Fibroblast of skin of back (primary cell): ENCODE measurements at regions not wholly inside any gene's neighbourhood (a gene's known extent, or its start where the extent isn't known, plus 50 kb on each side); places are given as distances from the start of the nearest gene placed in this dataset.

Experiments used
- DNase-seq: peaks from one replicate; pipeline ENCODE4 v3.0.0-alpha.2; 2013

DNA sequence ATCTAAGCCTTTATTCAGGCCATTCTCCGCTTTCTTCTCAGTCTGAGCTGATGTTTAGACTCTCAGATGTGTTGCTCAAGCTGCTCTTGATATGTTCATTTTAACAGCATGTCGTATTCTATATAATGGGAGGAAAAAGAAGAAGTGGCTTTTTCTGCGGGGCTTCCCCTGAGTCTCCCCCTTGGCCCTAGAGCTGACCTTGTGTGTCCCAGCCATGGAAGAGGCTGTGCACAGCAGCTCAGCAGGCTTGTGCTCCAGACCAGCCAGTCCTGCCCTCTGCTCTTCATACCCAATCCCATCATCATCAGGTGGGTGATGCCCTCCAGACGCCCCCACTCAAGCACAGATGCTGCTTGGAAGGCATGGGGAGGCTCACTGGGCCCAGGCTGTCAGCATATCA is 155.1 kb upstream of the CELF4 start:
- DNase-seq: no peak

DNA sequence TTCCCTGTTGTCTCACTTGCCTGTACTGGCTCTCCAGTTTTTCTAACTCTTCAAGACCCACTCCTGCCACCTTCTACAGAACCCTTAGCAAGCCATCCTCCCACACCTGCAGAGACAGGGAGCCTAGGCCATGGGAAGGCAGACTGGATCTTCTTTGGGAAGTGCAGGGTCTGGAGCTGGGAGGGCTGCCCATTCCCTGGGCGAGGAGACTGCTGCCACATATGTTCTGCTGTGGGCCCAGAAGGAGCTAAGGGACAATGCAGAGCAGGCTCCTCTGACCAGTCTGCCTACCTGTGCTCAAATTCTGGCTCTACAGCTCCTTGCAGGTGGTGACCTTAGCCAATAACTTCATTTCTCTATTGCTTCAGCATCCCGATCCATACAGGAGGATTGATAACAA is 152.1 kb upstream of the CELF4 start:
- no peak for DNase-seq

DNA sequence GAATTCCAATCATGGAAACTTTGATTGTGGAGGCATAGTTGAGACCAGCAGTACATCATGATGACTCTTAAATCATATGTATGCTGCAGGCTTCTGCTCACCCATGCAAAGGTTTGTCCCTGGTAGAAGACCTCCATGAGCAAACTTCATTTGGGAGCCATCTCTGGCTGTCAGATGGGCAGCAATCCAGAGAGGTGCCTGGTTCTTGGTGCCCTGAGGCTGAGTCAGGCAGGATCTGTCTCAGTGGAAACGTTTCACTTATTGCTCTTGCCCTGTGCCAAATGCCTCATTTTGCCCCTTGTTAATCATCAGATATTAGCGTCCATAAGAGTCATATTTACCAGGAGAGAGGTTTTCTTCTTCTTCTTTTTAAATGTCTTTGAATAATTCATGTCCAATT is 151.5 kb upstream of the CELF4 start:
- DNase-seq: no peak

DNA sequence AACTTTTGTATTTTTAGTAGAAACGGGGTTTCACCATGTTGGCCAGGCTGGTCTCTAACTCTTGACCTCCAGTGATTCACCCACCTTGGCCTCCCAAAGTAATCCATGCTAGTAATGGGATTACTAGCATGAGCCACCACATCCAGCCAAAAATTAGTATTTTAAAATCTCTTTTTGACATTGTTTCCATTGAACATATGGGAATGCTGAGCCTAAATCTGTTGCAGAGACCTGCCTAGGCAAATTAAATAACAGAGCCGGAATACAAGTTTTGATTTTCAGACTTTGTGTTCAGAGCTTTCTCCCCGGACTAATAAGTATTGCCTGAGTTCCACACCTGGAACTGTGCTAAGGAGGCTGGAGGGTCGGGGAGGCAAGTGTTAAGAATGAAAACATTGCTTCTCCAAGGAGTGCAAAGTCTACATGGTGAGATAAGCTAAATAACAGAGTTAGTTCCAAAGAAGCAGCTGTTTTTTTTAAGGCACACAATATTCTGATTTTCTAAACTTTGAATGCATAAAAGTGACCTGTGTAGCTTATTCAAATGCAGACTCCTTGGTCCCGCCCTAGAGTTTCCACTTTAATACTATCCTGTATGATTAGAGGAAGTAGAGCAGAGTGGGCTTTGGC is 150.6 kb upstream of the CELF4 start:
- no peak for DNase-seq

DNA sequence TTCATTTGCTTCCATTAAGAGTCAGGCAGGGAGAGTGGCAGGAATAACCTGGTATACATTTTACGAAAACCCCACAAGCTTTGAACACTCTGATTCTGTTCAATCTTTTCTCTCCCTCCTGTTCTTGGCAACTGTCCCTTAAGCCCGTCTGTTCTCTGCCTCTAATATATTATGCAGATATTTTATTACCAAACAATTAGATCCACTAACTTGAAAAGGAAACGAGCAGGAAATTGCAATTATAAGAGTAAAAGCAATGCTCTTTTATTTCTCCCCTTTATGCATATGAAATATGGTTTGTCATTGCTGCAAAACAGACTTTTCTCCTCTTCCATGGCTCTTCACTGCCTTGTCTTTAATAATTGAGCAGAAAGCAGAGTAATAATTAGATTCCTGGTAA is 149.1 kb upstream of the CELF4 start:
- no peak for DNase-seq

DNA sequence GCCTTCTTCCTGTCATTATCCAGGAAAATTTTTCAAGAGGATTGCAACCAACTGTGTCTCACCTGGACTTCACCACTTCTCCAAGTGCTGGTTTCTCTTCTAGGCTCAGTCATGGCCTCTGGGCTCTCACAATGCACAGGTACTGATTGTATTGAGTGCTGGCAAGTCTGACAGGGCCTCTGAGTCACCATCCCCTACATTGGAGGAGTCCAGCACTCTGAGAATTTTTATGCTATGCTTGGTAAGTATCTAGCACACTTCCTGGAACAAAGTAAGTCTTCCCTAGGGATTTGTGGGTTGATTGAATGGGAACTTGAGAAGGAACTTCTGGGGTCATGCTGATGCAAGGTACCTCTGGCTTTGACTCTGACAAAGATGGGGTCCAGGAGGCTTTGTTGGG is 147.2 kb upstream of the CELF4 start:
- DNase-seq: no peak

DNA sequence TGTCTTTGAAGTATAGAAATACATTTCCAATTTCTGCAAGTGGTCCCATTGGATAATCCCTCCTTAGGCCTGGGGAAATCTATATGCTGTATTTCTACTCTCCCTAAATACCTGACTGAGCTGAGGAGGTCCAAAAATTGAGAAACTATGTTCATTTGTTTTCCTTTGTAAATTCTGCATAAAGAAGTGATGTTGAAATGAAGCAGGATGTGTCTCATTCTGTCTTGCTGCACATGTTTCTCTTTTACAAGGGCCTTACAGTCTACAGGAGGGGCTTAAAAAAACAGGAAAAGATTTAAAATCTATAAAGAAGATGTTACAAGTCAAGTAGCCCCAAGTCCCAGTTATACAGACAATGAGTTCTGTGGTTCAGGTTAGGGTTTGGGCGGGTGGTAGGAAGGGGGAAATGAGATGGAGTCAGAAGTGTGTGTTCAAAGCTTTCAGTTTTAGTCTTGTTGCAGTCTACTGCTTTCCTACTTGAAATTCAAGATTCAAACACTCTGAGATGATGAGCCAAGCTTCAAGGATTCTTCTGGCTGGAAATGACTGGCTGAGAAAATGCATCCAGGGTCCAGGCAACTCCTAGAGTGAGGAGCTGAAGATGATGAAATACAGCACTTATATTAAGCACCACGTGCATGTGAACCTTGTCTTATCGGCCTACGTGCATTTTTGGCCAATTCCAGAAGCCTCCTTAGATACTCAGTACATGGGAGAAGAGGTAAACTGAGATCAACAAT is 146.3 kb upstream of the CELF4 start:
- no peak for DNase-seq

DNA sequence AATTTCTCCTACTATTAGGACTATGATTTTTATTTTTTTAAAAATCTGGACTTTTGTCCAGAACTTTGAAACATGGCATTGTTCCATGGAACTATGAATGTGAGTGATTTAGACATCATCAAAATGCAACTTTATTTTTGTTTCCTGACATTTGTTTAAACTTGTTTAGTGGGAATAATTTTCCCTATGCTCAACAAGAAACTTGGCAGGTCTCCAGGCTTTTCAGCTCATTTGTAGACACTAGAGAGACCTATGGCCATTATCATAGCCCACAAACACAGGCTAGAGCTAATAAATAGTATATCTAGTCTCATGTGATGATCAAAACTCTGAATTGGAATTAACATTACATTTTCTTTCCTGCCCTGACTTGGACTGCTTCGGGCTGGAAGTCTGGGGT is 145.1 kb upstream of the CELF4 start:
- DNase-seq: no peak

DNA sequence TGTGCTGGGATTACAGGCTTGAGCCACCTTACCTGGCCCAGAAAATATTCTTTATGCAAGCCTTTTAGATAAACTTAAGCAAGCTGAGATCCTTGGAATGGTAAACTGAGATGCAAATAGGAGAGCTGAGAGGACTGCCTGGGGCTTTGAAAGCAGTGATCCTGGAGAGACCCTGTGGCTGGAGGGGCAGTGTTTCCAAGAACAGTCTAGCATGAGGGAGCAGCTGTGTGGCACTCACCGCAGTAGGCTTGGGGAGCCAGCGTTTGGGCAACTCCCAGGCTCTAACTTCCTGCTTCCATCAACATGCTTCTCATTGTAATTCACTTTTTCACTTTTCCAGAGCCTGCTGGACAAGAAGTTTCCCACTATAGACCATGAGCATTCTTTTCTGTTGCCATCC is 144.1 kb upstream of the CELF4 start:
- DNase-seq: no peak

DNA sequence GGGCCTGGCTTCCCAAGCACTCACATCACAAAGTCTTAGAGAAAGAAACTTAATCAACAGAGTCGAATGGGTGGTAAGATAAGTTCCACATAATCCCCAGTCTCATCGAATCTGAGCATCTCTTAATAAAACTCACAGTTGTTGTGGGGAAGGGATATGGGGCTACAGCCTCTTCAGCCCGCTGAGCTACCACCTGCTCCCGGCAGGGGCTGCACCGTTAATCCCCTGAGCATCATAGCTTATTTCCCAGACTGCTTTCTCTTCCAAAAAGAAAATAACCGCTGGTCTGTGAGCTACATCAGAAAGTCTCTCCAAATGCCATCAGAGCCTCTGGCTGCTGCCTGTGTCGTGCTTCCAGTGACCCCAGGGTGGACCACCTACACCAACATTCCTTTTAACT is 139.4 kb upstream of the CELF4 start:
- no peak for DNase-seq

DNA sequence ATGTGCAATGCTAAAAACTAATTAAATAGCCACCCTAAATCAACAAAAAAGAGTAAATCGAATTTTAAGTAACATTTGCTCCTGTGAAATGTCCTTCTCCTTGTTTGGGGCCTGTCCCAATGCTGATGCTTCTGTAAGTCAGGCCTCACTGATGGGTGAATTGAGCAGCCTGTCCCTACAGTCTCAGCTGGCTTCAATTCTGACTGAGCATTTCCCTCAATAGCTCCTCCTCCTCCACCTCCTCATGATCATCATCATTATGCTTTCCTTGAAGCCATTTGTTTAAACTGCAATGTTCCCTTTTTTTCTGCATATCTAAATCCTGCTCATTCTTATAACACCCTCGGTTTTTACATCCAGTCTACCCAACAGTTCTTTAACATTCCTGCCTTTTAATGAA is 137.2 kb upstream of the CELF4 start:
- no peak for DNase-seq

DNA sequence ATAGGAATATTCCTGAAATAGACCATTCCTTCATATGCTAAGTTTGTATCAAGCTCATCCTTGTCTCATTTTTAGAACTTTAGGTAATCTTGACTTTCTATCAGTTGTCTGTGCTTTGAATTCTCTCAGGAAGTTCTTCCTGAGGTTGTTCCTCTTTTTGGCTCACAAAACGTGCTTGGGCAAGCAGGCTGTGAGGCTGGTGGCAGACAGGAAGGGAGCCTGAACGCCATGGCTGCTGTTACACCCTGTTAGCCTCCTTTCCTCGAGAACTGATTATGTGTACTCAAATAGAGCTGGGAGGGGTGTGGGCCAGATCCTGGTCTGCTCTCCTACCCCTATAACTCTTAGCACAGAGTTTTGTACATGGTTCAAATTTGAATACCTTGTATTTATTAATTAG is 136.4 kb upstream of the CELF4 start:
- no peak for DNase-seq

DNA sequence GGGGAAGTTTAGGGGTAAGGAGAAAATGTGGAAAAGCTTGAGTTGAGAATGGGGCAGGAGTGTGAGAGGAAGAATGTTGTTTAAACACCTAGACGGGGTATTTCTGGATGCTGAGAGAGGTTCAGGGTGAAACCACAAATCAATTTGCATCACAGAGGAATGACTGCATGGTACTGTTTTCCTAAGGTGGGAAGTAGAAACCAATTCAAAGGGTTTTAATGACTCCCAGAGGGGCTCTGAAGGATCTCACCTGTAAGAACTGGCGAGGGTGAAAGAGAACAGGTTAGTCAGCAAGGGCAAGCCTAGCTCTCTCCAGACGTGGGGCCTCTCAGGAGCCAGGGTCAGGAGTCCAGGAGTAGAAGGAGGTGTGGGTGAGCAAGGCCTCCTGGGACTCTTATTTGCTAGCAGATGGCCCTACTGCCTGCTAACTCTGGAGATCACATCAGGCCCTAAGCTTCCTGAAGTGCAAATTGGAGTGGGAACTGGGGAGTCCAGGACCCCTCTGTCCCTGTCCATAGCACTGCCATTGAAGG is 133.0 kb upstream of the CELF4 start:
- DNase-seq: no peak

DNA sequence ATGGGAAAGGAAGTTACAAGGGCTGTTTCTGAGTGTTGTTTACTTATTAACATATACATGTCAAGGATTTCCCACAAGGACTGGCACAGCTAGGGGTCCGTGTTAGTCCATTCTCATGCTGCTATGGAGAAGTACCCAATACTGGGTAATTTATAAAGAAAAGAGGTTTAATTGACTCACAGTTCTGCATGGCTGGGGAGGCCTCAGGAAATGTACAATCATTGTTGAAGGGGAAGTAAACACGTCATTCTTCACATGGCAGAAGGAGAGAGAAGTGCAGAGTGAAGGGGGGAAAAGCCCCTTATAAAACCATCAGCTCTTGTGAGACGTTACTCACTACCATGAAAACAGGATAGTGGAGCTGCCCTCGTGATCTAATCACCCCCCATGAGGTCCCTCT is 128.9 kb upstream of the CELF4 start:
- DNase-seq: no peak

DNA sequence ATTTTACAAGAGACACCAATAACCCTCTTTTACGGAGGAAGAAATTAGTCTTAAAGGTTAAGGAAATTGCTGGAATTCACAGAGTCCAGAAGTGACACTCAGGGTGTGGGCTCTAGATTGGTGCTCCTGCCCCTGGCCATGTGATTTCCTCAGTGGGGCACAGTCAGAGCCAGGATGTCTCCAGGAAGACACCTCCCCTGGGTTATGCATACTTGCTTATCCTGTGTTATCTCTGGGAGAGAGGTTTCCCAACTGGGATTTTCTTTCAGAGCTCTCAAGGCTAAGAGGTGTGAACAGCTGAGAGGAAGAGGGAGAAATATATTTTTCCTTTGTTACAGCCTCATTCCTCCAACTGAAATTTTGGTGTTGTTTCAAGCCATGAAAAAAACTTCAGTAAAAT is 125.6 kb upstream of the CELF4 start:
- DNase-seq: no peak

DNA sequence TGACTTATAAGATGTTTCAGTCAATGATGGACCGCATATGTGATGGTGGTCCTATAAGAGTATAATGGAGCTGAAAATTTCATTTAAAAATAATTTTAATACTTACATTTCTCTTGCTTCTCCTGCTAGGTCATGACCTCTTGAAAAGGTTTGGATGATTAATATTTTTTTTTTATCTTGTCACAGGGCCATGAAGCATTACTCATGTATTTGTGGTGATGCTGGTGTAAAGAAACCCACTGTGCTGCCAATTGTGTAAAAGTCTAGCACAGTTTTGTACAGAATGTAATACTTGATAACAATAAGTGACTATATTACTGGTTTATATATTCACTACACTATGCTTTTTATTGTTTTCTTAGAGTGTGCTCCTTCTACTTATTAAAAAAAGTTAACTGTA is 124.2 kb upstream of the CELF4 start:
- DNase-seq: no peak

DNA sequence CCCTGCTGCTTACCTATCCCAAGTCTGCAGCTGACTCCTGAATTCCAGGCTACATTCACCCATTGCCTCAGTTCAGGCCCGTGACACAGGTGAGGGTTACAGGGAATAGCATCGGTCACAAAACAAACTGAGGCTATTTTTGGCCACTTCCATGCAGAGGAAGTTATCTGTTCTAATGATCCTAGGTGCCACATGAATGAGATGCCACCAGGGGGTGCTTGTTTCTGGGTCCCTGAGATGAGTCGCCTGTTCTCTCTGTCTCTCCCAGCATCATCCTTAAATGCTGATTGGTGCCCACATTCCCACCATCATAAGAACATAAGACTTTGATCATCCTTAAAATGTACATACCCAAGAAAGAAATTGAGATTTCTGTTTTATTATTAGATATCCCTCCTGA is 119.0 kb upstream of the CELF4 start:
- no peak for DNase-seq

DNA sequence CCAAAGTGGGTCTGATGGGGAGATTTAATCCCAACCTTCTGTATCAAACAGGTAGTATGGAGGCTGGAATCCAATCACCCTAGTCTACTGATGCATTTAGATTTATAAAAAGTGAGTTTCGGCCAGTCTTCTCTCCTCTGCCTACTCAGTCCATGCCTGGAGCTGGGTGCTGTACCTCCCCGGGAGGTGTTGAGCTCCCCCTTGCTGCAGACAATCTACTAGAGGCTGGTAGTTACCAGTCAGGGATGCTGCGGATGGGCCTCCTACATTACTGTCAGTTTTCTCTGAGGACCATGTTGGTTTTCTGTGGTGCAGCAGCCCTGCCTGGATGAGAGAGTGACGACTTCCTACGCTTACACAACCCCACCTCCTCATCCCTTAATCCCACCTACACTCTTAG is 118.6 kb upstream of the CELF4 start:
- DNase-seq: no peak

DNA sequence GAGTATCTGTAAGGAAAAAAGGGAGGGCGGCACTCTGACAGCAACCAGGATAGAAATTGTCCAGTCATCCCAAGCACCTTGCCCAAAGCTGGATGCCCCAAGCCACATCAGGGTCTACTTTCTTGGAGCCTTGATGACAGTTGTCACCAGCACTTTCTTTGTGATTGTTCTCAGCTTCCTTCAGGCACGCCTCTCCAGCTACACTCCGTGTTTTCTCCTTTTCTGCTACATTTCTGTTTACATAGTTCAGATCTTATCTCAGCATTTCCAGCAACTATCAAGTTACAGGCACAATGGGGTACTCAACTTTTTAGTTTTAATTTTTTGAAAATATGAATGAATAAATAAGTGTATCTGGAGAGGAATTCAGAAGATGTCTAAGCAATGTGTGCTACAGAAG is 115.3 kb upstream of the CELF4 start:
- no peak for DNase-seq

DNA sequence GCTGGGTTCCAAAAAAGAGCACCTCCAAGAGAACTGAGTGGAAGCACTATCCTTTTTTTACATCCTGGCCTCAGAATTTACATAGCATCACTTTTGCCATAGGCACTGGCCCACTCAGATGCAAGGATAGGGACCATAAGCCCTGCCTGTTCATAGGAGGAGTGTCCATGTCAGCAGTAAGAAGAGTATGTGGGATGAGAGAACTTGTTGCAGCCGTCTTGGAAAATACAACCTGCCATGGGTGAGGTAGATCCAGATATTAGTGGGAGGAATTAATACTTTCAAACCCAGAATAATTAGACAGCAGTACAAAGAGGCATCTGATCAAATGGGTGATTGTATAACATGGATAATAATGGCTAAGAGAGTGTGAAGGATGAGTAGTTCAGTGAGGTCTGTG is 110.7 kb upstream of the CELF4 start:
- no peak for DNase-seq

DNA sequence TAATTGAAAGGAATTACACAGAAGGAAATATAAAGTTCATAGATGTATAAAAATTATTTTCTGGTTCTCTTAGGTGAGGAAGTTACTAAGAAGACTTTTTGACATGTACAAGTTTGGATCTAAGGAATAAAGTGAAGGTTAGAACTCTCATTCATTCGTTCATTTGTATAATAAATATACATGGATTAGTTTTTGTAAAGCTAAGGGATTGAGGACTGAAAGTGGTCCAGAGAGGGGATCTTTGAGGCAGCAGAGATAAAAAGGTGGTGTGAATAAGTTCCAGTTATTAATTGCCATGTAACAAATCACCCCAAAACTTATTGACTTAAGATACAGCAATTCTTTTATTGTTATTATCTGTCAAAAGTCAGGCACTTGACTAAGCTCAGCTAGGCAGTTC is 110.1 kb upstream of the CELF4 start:
- DNase-seq: no peak

DNA sequence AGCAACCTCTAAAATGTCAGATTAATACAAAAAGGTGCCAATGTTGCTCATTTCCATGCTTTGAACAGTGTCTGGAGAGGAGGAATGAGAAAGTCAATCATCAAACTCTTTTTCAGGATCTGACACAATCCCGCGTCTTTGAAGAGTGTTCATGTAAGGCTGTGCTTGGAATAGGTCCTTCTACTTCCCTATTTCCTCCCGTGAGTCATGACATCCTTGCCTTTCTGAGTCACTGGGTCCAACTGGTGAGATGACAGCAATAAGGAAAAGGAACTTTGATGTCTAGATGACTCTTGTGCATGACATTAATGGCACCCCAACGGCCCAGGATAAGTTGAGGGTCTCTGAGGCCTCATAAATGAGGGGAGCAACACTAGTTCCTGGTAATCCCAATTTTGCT is 109.0 kb upstream of the CELF4 start:
- DNase-seq: no peak

DNA sequence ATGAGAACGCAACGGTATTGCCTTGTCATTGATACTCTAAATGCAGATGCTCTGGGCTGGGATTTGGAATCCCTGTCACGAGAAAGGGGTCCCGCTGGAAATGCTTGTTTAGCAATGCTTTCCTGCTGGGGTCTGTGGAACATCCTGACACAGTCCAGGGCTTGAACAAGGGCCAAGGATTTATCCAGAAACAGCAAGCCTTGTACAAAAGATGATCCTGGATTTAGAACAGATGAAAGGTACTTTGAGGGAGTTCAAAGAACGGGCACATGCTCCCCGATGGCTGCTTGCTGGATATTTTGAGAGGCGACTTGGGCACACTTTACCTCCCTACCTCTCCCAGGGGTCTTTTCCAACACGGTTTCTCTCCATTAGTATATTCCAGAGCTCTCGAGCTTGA is 108.1 kb upstream of the CELF4 start:
- DNase-seq: no peak

DNA sequence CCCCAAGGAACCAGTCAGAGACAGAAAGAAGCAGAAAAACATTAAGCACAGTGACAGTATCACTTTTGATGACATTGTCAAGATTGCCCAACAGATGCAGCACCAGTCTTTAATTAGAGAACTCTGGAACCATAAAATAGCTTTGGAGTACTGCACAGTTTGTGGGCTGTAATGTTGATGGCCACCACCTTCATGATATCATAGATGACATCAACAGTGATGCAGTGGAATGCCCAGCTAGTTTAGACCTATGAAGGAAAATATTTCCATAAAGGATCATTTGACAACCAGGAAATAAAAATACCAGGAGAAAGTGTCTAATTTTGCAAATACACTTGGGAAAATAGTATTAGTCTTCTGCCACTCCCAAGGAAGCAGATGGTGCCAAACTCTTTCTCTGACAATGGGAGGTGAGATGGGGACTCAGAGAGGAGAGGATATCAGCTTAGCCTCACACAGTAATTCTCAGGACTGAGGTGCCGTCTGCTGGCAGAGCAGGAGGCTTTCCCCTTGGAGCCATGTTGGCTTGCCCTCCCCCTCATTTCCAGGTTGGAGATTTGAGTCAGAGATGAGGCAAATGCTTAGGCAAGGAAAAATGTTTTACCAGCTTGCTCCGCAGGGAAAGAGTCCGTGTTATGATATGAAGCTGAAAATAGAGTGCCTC is 107.5 kb upstream of the CELF4 start:
- DNase-seq: no peak
